ENCODE measurements at regions not wholly inside any gene's neighbourhood (a gene's known extent, or its start where the extent isn't known, plus 50 kb on each side); places are given as distances from the start of the nearest gene placed in this dataset.

DNA sequence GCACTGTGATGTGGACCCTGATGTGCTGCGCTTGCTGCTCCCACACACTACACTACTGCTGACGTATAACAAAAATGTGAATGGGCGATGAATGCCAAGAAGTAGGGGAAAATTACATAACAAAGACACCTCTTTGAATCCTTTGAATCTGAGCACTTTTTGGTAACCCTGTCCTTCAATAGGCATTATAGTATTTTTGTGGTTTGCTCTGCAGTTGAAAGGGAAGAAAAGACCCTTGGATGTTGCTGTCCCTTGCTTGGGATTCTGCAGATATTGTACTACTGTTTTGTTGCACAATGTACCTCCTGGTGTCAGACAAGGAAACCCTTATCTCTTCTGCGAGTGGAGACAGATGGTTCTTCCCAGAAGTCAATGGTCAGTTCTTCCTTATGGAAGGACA is 124.8 kb upstream of the UBE3A start:
- DNase-seq (ENCODE audit: low spot score) = no peak

DNA sequence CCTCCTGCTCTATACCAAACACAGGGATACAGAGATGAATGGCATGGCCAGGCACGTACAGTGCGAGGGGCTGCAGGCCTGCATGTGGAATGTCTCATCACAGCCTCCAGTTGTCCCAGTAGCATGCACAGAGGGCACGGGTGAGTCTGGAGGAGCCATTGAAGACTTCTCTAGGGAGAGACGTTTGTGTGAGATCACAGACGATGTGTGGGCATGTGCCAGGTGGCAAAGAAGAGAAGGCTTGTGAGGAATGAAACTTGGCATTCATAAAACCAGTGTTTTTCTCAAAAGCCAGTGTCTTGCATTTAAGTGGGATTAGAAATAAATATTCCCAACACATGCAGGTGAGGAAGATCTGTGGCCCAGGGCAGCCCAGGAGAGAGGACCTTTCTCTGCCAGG is 119.1 kb upstream of the UBE3A start:
- DNase-seq (ENCODE audit: low spot score) = no peak

DNA sequence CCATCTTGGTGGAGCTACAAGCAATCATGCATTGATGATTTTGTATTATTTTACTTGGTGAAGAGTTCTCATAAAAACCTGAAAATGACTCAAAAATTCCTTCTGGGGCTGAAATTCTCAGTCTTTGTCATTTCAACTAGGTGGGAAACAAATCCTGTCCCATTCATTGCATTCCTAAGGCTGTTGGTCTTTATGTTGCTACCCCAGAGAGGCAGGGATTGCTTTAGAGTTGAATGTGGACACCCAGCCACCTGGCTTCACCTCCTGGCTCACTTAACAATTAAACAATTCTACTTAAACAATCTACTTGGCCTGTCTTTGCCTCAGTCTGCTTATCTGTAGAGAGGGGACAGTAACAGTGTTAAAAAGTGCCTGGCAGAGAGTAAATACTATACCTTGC is 117.3 kb upstream of the UBE3A start:
- no peak for DNase-seq (ENCODE audit: low spot score)

DNA sequence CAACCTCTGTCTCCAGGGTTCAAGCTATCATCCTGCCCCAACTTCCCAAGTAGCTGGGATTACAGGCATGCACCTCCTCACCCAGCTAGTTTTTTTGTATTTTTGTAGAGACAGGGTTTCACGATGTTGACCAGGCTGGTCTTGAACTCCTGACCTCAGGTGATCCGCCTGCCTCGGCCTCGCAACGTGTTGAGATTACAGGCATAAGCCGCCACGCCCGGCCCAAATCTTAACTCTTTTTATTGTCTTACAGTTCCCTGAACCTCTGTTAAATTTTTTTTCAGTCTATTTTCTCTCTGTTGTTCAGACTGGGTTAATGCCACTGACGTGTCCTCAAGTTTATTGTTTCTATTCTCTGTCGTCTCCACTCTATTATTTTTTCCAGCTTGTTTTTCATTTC is 115.8 kb upstream of the UBE3A start:
- DNase-seq (ENCODE audit: low spot score) = no peak

DNA sequence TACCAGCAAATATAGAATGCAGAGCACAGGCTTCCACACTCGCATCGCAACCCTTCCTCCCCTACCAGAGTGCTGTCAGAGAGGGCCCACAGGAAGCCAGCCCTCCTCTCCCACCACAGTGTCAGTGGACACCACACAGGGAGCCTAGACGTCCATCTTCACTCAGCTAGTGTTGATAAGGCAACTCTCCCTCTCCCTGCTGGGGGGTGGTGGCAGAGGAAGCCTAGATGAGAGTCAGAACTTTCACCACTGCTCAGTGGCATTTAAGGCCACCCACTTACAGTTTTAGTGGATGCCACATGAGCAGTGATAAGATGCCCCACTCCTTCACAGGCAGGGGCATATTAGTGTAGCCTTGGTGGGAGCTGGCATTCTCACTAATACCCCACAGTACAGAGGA is 109.8 kb upstream of the UBE3A start:
- DNase-seq (ENCODE audit: low spot score) = no peak

DNA sequence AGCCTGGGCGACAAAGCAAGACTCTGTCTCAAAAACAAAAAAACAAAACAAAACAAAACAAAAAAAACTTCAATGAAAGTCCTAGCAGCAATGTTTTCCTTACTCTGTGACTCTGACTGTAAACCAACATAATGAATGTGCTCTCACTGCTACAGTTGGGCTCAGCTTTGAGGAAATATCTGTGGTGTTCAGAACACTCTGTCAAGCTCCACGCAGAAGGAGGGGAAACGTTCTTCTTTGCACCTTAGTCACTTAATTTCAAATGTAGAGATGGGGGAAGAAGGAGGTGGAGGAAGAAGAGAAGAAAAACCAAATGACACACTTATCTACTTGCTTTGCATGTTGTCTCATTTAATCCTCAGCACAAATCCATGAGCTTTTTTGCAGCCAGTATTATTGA is 107.1 kb upstream of the UBE3A start:
- DNase-seq (ENCODE audit: low spot score) = no peak

DNA sequence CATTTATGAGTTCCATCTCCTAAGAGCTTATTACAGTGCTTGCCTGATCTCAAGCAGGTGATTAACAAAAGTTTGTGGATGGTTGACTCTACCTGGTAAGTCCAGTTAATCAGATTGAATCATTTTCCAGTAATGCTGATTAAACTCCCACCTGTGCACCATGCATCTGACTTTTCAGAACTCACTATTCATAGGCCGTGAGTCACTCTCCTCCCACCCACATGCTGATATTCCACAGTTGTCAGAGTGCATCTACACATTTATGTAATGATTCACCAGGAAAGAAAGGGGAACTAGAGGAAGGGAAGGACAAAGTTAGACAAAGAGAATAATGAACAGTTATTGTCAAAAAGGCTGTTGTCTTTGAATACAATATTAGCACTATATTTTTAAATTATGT is 106.2 kb upstream of the UBE3A start:
- DNase-seq (ENCODE audit: low spot score) = no peak

DNA sequence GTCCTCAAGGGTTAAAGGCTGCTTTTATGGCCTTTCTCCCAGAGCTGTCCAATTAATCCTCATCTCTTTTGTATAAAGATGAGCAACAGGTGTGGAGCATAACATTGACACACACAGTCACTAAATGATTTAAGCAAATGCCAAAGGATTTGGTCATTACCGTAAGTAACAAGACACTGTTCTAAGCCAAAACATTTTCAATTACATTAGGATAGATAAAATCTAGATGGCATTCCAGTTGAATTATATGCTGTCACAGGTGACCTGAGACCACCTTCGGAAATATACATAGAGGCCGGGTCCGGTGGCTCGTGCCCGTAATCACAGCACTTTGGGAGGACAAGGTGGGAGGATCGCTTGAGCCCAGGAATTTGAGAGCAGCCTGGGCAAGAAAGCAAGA is 105.3 kb upstream of the UBE3A start:
- no peak for DNase-seq (ENCODE audit: low spot score)

DNA sequence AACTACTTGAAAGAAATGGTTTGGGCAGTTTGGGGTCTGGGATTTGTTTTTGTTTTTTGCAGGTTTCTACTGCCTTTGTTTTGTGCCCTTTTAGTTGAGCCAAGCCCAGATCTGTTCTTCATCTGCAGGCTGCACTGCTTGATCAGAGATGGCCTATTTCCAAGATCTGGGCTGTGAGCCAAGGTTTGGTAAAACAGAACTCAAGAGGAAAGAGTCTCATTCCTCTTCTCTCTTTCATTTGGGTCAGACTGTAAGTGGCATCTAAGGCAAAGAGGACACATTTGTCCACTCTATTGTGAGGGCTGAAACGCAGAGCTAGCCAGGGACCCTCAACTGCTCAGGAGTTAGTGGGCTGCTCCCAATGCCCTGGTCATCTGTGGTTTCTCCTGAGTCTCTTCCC is 104.4 kb upstream of the UBE3A start:
- no peak for DNase-seq (ENCODE audit: low spot score)

DNA sequence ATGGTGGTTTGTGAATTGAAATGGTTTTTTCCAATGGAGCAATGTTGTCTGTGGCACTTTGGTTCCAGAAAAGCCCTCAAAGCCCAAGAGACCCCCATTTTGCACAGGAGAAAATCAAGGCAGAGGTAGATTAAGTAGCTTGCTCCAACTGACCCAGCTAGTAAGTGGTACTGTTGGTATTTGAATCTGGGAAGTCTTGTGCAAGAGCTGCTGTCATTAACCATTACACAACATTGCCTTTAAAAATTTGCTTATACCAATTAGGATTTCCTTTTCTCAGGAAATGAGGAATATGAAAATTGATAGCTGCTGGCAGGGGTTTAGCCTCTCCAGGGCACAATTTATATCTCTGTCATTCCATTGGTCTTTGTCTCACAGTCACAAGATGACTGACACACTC is 102.4 kb upstream of the UBE3A start:
- DNase-seq (ENCODE audit: low spot score) = no peak

DNA sequence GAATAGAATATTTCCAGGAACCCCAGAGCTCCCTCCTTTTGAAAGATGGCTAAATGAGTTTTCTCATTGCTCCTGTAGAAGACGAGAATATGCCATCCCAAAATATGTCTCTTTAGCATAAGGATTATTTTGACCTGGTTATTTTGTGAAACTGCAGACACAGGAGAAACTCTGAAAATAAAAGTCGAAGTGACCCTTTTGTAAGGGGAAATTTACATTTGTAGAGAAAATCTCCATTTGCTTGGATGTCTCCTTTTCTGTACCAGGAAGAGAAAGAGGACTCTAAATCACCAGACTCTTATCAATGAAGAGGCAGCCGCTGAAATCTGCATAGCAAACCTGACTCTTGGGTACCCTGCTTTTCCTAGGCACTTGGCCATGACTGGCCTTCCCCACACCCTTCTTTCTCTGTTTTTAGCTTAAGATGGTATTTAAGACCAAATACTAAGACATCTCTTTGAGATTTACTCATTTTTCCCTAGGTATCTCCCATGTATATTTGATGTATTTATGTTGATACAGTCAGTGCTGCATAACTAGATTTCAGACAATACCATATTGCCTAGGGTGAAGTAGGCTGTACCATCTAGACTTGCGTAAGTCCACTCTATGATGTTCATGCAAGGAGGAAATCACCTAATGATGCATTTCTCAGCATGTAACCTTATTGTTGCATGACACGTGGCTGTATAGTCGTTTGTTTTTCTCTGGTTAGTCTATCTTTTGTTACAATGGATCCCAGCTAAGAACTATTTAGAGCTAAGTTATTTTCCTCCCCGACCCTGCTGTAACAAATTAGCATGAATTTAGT is 98.2 kb upstream of the UBE3A start:
- no peak for DNase-seq (ENCODE audit: low spot score)

DNA sequence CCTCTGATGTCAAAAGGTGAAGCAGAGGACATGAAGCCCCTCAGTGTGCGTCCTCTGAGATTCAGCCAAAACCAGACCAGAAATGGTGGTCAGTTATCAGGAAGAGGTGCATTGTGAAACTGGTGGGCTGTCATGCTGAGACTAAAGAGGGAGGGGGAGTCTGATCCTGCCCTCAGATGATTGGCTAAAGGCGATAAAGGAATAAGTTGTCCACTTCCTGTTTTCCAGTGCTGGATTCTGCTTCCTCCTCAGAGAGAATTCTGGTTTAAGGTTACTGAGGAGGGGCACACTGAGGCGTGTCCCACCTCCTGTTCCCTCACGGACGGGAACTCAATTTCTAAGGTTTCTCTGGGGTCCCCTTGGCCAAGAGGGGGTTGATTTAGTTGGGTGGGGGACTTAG is 97.0 kb upstream of the UBE3A start:
- DNase-seq (ENCODE audit: low spot score) = no peak

DNA sequence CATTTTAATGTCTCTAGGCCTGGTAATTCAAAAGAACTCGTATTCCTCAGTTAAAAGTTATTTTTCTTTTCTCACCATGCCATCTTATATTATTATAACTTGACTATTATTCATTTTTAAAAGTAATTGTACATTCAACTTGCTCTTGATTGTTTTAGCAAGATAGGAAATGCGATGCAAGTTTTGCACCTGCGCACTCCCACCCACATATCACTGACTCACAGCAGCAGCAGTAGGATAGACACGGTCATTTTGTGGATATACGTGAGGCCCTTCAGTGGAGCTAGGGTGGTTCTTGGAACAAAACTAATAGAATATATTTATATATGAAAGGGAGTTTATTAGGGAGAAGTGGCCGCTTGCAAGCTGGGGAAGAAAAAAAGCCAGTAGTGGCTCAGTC is 95.5 kb upstream of the UBE3A start:
- no peak for DNase-seq (ENCODE audit: low spot score)

DNA sequence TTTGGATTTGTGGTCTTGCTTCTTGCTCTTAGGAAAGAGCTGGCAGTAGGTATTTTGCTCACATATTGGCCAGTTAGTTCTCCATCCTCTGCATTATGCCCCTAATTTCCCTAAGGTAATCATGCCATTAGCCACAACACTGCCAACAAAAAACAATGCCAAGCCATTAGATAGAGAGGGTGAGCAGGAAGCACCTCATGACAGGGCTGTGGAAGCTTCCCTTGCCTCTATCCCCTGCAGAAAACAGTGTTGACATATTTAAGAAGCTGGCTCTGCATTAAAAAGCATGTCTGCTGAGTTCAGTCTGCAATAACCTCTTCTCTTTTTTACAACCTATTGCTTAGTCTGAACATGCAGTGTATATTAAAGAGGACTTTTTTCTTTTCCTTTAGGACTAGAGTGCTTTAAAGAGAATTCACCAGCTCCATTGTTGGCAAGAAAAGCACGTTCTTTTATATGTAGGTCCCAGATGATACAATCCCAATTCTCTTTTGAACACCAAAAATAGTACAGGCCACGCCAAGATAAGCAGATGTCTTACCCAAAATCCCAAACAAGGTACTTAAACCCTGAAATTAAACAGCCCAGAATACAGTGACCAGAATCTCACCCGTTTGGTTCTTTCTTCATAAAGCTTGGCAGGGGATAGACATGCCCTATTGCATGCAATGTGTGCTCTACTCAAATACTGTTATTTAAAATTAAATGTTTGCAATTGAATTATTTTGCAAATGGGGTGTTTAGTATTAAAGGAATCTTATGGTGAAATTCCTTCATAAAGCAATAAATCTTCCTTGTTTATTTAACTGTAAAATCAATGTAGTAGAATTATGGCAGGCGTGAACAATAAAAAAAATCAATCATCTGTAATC is 93.7 kb upstream of the UBE3A start:
- DNase-seq (ENCODE audit: low spot score) = no peak

DNA sequence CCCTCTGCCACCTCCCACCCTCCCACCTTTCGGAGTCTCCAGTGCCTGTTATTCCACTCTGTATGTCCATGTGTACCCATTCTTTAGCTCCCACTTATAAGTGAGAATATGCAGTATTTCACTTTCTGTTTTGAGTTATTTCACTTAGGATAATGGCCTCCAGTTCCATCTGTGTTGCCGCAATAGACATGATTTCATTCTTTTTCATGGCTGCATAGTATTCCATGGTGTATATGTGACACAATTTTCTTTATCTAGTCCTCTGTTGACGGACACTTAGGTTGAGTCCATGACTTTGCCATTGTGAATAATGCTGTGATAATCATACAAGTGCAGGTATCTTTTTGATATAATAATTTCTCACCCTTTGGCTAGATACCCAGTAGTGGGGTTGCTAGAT is 91.0 kb upstream of the UBE3A start:
- DNase-seq (ENCODE audit: low spot score) = no peak

DNA sequence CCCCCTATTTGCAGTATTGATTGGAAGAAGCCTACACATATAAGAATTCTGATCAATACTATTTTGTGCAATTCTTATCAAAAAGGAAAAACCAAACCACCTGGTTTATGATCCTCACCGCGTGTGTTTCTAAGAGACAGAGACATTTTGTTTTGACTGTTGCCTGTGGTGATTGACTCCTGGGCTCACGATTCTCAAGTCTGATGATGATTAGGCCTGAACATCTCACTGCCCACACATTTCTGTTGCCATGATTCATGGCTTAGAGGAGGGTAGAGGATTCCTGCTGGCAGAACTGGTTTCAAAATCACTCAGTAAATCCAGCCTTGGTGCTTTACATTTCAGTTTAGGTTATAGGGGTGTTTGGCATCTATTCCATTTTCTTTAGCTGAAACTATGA is 88.3 kb upstream of the UBE3A start:
- DNase-seq (ENCODE audit: low spot score) = no peak

DNA sequence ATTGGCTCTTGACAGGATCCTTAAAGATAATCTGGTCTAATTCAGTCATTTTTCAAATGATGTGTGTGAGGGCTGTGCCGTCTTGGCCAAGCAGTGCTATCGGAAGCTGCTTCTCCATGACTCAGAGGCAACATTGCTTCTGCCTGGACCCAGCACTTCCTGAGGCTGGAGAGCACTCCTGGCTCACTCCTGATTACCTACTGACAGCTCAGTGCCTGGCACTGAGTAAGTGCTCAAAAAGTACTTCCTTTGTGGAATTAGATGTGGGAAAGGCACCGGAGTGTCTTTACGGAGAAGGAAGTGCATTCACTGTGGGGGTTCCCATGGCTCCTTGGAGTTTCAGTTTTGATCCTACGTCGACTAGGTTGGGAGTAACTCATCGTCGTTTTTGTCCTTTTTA is 86.9 kb upstream of the UBE3A start:
- no peak for DNase-seq (ENCODE audit: low spot score)

DNA sequence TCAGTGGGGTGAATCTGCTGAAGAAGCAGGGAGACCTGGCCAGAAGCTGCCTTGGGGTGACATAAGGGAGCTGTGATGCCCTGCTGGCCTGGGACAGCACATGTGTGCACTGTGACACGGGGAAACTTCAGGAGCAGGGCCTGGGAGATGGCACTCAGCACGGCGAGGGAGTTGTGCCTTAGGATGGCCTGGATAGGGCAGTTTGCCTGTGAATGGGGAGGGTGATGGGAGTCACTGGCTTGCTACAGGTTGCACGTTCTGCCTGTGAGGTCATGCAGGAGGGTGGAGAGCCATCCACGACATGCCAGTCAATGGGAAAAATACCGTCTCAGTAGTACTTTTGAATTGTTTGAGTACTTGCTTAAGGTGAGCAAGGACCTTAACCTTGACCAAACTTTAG is 76.8 kb upstream of the UBE3A start:
- no peak for DNase-seq (ENCODE audit: low spot score)

DNA sequence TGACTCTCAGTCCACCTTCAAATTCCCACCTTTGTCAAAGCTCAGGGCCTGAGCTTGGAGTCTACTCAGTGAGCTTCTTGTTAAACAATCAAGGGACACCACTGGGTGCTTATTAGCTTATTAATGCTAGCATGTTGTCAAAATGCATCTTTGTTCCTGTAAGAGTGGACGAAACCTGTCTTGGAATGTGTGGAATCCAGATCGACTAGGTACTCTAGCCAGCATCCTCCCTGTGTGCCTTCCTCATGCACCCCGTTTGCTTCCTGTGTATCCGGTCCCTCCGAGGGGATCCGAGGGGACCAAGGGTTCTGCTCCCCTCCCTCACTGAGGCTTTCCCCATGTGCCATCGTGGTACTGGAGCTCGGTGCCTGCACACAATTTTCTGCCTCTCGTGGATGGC is 75.7 kb upstream of the UBE3A start:
- DNase-seq (ENCODE audit: low spot score) = no peak

DNA sequence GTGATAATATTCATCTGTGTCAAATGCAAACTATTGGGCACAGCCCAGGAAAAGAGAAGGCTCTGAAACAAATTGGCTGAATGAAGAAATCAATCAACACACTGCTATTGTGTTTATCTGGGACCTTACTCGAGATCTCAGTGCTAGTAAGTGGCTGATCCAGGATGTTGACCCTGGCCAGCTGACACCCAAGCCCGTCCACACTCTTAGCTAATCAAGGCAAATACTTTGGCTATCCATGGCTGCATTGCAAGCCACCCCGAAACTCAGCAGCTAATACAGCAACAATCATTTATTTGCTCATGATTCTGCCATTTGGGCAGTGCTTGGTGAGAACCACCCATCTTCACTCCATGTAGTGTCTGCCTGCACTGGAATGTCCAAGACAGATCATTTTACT is 74.1 kb upstream of the UBE3A start:
- no peak for DNase-seq (ENCODE audit: low spot score)

DNA sequence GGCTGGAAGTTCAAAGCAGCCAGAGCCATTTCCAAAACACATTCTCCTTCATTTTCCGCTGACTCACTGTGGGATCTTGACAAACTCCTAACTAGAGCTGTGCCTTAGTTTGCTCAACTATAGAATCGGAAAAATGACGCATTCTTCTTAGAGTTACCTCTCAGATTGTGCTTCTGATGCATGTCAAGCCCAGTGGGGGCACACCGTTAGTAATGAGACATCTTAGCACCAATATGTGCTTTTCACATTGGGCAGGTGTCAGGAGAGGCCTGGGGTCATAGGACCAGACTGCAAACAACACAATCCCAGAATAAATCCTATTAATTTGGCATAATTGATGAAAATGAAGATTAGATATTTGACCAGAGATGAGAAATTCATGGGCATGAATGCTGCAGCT is 71.3 kb upstream of the UBE3A start:
- DNase-seq (ENCODE audit: low spot score) = no peak

DNA sequence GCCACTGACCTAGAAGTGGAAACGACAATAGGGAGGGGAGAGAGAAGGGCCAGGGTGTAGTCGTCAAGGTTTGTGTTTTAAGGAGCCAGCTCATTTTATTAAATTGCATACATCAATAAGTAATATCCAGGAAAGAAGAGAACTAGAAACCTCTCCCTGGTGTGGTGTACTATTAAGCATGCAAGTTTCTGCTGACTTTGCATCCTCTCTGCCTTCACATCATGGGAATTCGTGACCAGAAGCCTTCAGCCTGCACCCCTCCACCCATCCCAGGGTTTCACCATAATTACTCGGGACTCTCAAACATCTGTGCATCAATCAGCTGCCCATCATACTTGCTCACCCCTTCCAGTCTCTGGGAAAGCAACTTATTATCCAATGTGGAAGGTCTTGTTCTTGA is 70.9 kb upstream of the UBE3A start:
- DNase-seq (ENCODE audit: low spot score) = no peak

DNA sequence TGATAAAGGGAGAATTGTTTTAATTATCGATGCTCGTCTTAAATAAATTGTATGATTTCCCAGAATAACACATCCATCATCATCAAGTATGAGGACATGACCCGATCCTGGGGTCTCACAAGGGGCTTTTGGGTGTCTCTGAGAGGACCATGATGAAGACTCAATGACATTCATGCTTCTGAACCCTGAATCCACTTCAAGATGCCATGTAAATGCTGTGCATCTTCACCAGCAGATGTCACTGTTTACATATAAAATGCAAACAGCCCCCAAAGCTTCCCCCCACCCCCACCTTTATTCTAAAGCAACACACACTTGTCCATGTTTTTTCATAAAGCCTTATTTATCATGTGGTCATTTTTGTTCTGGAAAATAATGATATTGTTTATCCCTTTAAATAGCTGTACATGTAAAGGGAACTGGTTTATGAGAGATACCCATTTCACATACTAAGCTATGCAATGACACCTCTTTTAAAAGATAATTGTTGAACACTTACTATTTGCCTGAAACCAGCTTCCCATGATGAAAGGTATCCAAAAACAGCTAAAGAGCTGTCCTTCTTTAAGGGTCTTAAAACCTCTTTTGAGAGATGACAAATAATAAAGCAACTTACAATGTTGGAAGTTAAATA is 69.7 kb upstream of the UBE3A start:
- peak; percentile 30 for DNase-seq (ENCODE audit: low spot score)
